Dendritic cell treated with granulocyte-macrophage colony-stimulating factor and Interleukin-4, amounts not matched to agents 40 ng/mL and 50 ng/mL, for 4 days (primary cell): ENCODE measurements at regions not wholly inside any gene's neighbourhood (a gene's known extent, or its start where the extent isn't known, plus 50 kb on each side); places are given as distances from the start of the nearest gene placed in this dataset.
"Not testable (repeated sequence)": the region's sequence is repeated elsewhere in the genome, so short reads cannot be mapped to it uniquely, and the experiment has no call there.

Experiments used
- H3K27ac Mint-ChIP-seq: one replicate; pipeline ENCODE4 v1.8.0; 2022; ENCODE audit warnings: mild to moderate bottlenecking, mixed read lengths
- H3K27me3 Mint-ChIP-seq: one replicate; pipeline ENCODE4 v1.8.0; 2022; ENCODE audit warnings: mild to moderate bottlenecking, mixed read lengths
- H3K36me3 Mint-ChIP-seq: one replicate; pipeline ENCODE4 v1.8.0; 2022; ENCODE audit warnings: low read depth, mixed read lengths
- H3K4me1 Mint-ChIP-seq: one replicate; pipeline ENCODE4 v1.8.0; 2022; ENCODE audit warnings: low read depth, mixed read lengths
- H3K4me3 Mint-ChIP-seq: one replicate; pipeline ENCODE4 v1.8.0; 2022; ENCODE audit warnings: mild to moderate bottlenecking, moderate library complexity, mixed read lengths
- H3K9me3 Mint-ChIP-seq: one replicate; pipeline ENCODE4 v1.8.0; 2022; ENCODE audit warnings: mixed read lengths
- intact Hi-C: fragments of 100-400 bp; cut with micrococcal nuclease; formaldehyde crosslinking; loops from one replicate; pipeline ENCODE4 v1.15.0; 2022

- intact Hi-C loops = no loop called here
These were observed 184.4 kb downstream of the KCNS3 start for GRCh38 chr2:18062892-18063291.

DNA sequence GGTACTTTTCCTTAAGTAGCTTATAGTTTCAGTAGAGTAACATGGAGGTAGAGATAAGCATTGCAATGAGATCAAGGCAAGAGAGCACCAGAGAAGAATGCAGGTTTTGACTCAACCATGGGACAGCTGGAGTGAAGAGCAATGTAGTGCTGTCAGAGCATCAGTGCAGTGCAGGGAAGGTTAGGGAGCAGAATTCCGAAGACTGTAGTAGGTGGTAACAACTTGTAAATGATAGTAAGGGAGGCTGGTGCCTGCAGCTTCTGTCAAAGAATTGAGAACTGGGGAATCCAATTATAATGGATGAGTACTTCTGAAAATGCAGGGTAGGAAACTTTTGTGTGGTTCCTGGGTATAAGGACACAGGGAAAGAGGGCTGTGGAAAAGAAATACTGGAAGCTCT is 183.2 kb downstream of the KCNS3 start:
- Mint-ChIP-seq H3K4me3 (no peak overlapping the region), H3K27ac (no peak overlapping the region), H3K27me3 (peaks cover 4% of the 10 kb centered on the region), H3K4me1 (no peaks in the 10 kb centered on the region), H3K36me3 (no peaks in the 10 kb centered on the region), H3K9me3 (no peaks in the 10 kb centered on the region)
- intact Hi-C loops = no loop called here

More at GRCh38 chr2:18062892-18063291, 184.4 kb downstream of the KCNS3 start:
- Mint-ChIP-seq H3K4me1 (peaks cover 3% of the 10 kb centered on the region), H3K27me3 (peaks cover 4% of the 10 kb centered on the region), H3K4me3 (no peak overlapping the region), H3K27ac (no peak overlapping the region), H3K36me3 (no peaks in the 10 kb centered on the region), H3K9me3 (no peaks in the 10 kb centered on the region)

DNA sequence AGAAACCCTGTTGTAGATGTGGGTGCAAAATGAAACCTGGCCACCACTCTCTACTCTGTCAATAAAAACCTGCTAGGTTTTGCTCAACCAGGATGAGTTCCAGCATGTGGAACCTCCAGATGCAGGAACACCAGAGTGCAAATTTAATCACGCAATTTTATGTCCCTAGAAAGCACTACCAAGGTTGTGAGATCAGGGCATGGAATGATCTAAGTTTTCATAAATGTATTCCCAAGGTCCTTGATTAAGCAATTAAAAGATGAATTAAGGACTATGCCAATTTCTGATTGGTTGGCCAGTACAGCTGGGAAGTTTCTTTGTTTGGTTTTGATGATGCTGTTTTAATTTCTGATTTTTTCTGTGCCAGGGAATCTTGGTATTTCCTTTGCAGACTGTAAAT is 179.2 kb downstream of the KCNS3 start:
- intact Hi-C loops = no loop called here

GRCh38 chr2:18055290-18055689 is 176.8 kb downstream of the KCNS3 start:
- intact Hi-C loops = no loop called here

More for the DNA sequence above, 179.2 kb downstream of the KCNS3 start:
- Mint-ChIP-seq H3K4me3 (no peak overlapping the region), H3K9me3 (no peaks in the 10 kb centered on the region), H3K27ac (no peak overlapping the region), H3K4me1 (no peaks in the 10 kb centered on the region), H3K36me3 (no peaks in the 10 kb centered on the region), H3K27me3 (peaks cover 2% of the 10 kb centered on the region)

DNA sequence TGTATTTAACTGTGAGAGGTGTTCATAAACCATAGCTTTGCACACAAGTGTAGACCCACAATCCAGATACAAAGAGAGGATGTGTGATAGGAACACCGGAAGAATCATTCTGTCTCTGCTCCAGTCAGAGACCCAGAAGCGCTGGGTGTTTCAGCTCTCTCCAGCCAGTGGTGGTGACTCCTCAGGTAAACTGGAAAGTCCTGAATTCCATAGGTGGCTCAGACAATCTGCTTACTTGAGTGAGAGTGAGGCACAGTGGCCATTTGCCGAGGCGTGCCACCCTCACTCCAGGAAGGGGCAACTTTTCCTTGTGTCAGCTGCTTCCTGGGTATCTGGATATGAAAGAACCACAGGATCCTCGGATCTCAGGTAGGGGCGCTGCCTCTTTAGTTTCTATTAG is 171.5 kb downstream of the KCNS3 start:
- intact Hi-C loops = no loop called here
- no peaks in the 10 kb centered on the region for H3K4me1 Mint-ChIP-seq
- no peak overlapping the region for H3K27ac Mint-ChIP-seq
- H3K36me3 Mint-ChIP-seq = no peaks in the 10 kb centered on the region
- H3K4me3 Mint-ChIP-seq = no peak overlapping the region
- H3K9me3 Mint-ChIP-seq = no peaks in the 10 kb centered on the region
- H3K27me3 Mint-ChIP-seq = no peaks in the 10 kb centered on the region

More at GRCh38 chr2:18055290-18055689, 176.8 kb downstream of the KCNS3 start:
- Mint-ChIP-seq H3K36me3 (no peaks in the 10 kb centered on the region), H3K9me3 (no peaks in the 10 kb centered on the region), H3K27ac (no peak overlapping the region), H3K4me3 (no peak overlapping the region), H3K27me3 (no peaks in the 10 kb centered on the region), H3K4me1 (no peaks in the 10 kb centered on the region)

GRCh38 chr2:18049325-18049724 is 170.9 kb downstream of the KCNS3 start:
- Mint-ChIP-seq H3K27ac (no peak overlapping the region), H3K36me3 (no peaks in the 10 kb centered on the region), H3K4me3 (no peak overlapping the region), H3K27me3 (no peaks in the 10 kb centered on the region), H3K4me1 (no peaks in the 10 kb centered on the region), H3K9me3 (no peaks in the 10 kb centered on the region)
- intact Hi-C loops = no loop called here

GRCh38 chr2:18047896-18048657 is 169.6 kb downstream of the KCNS3 start:
- no peaks in the 10 kb centered on the region for H3K9me3 Mint-ChIP-seq
- no peak overlapping the region for H3K4me3 Mint-ChIP-seq
- no peak overlapping the region for H3K27ac Mint-ChIP-seq
- intact Hi-C loops = no loop called here
- no peaks in the 10 kb centered on the region for H3K36me3 Mint-ChIP-seq
- no peaks in the 10 kb centered on the region for H3K4me1 Mint-ChIP-seq
- H3K27me3 Mint-ChIP-seq = no peaks in the 10 kb centered on the region

GRCh38 chr2:18047213-18047611 is 168.7 kb downstream of the KCNS3 start:
- H3K27me3 Mint-ChIP-seq = no peaks in the 10 kb centered on the region
- H3K9me3 Mint-ChIP-seq = no peaks in the 10 kb centered on the region
- H3K4me1 Mint-ChIP-seq = no peaks in the 10 kb centered on the region
- H3K36me3 Mint-ChIP-seq = no peaks in the 10 kb centered on the region
- intact Hi-C loops = no loop called here
- no peak overlapping the region for H3K27ac Mint-ChIP-seq
- no peak overlapping the region for H3K4me3 Mint-ChIP-seq

GRCh38 chr2:18046558-18047212 is 168.2 kb downstream of the KCNS3 start:
- Mint-ChIP-seq H3K9me3 (no peaks in the 10 kb centered on the region), H3K27me3 (no peaks in the 10 kb centered on the region), H3K4me1 (no peaks in the 10 kb centered on the region), H3K4me3 (no peak overlapping the region), H3K36me3 (no peaks in the 10 kb centered on the region), H3K27ac (no peak overlapping the region)
- intact Hi-C loops = no loop called here

GRCh38 chr2:18046017-18046416 is 167.6 kb downstream of the KCNS3 start:
- intact Hi-C loops = no loop called here
- Mint-ChIP-seq H3K4me3 (no peak overlapping the region), H3K27me3 (no peaks in the 10 kb centered on the region), H3K27ac (no peak overlapping the region), H3K4me1 (no peaks in the 10 kb centered on the region), H3K9me3 (no peaks in the 10 kb centered on the region), H3K36me3 (no peaks in the 10 kb centered on the region)

- Mint-ChIP-seq H3K9me3 (no peaks in the 10 kb centered on the region), H3K27ac (no peak overlapping the region), H3K4me3 (no peak overlapping the region), H3K4me1 (no peaks in the 10 kb centered on the region), H3K27me3 (no peaks in the 10 kb centered on the region), H3K36me3 (no peaks in the 10 kb centered on the region)
- intact Hi-C loops = no loop called here
These were observed 166.8 kb downstream of the KCNS3 start for GRCh38 chr2:18045230-18045629.

DNA sequence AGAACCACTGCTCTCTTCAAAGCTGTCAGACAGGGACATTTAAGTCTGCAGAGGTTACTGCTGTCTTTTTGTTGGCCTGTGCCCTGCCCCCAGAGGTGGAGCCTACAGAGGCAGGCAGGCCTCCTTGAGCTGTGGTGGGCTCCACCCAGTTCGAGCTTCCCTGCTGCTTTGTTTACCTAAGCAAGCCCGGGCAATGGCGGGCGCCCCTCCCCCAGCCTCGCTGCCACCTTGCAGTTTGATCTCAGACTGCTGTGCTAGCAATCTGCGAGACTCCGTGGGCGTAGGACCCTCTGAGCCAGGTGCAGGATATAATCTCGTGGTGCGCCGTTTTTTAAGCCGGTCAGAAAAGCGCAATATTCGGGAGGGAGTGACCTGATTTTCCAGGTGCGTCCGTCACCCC is 138.9 kb downstream of the KCNS3 start:
- H3K9me3 Mint-ChIP-seq = peaks cover 38% of the 10 kb centered on the region
- H3K4me1 Mint-ChIP-seq, H3K27ac Mint-ChIP-seq, H3K36me3 Mint-ChIP-seq, H3K27me3 Mint-ChIP-seq, intact Hi-C loops, H3K4me3 Mint-ChIP-seq: not testable (repeated sequence)

DNA sequence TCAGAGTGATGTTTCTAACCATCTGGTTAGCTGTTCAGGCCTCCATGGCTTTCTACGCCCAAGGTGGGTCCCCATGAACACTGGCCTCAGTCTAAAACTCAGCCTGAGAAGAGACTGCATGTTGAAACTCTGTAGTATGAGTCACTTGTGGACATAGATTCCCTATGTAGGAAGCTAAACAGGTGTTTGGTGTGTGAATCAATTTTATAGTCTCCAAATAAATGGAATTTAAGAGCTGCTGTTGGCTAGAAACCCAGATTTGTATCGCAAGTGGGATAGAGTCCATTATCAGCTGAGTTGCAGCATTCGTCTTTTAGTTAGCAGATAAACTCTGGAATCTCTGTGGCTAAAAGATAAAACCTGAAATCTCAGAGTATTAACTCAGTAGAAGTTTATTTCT is 131.4 kb downstream of the KCNS3 start:
- no peak overlapping the region for H3K27ac Mint-ChIP-seq
- H3K27me3 Mint-ChIP-seq = no peaks in the 10 kb centered on the region
- no peaks in the 10 kb centered on the region for H3K36me3 Mint-ChIP-seq
- H3K9me3 Mint-ChIP-seq = peaks cover 25% of the 10 kb centered on the region
- no peaks in the 10 kb centered on the region for H3K4me1 Mint-ChIP-seq
- intact Hi-C loops = no loop called here
- H3K4me3 Mint-ChIP-seq = no peak overlapping the region

DNA sequence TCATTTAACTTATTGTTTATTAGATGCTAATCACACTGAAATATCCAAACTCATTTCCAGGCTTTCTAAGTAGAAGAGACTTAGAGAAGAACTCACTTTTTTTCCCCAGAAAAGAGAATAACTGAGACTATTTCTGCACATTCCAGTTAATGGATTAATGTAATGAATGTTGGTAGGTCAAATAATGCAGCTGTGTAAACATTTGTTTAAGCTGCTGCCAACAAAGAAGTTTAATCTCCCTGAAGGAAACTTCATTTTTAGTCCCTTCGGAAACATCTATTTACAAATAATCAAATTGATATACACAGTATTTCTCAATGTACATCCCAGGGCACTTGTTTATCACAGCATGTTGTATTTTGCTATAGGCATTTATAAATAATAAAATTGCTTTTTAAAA is 126.9 kb downstream of the KCNS3 start:
- Mint-ChIP-seq H3K9me3 (peaks cover 16% of the 10 kb centered on the region), H3K4me3 (no peak overlapping the region), H3K36me3 (no peaks in the 10 kb centered on the region), H3K27me3 (no peaks in the 10 kb centered on the region), H3K27ac (no peak overlapping the region), H3K4me1 (no peaks in the 10 kb centered on the region)
- intact Hi-C loops = no loop called here

- Mint-ChIP-seq H3K4me1 (no peaks in the 10 kb centered on the region), H3K27me3 (no peaks in the 10 kb centered on the region), H3K9me3 (peaks cover 6% of the 10 kb centered on the region), H3K4me3 (no peak overlapping the region), H3K27ac (no peak overlapping the region), H3K36me3 (no peaks in the 10 kb centered on the region)
- intact Hi-C loops = no loop called here
These were observed 123.2 kb downstream of the KCNS3 start for GRCh38 chr2:18001671-18002070.
